Right lobe of liver (tissue), 6 donors: ENCODE measurements at regions not wholly inside any gene's neighbourhood (a gene's known extent, or its start where the extent isn't known, plus 50 kb on each side); places are given as distances from the start of the nearest gene placed in this dataset.
"Not testable (repeated sequence)": the region's sequence is repeated elsewhere in the genome, so short reads cannot be mapped to it uniquely, and the experiment has no call there.

Experiments
- ATAC-seq, 4 donors: fragments of 200-7000 bp; cut with Tn5 transposase; one replicate each; pipeline ENCODE4 v1.9.1; 2020; ENCODE audit warnings: mild to moderate bottlenecking in 4 of 4, moderate library complexity in 4 of 4
- DNase-seq, 3 donors: peaks; one replicate each; pipeline ENCODE4 v3.0.0-alpha.2; 2020
- H3K27ac ChIP-seq, 3 donors: fragments of 200-600 bp; one replicate each; pipeline ENCODE4 v1.8.0; 2022
- H3K27me3 ChIP-seq, 2 donors: fragments of 200-600 bp; one replicate each; pipeline ENCODE4 v1.8.0; 2022
- H3K36me3 ChIP-seq, 4 donors: fragments of 200-600 bp; sonication (generic) in 1 of 4; one replicate each; pipeline versions ENCODE4 v1.5.1 to v1.8.0; 2017 to 2022; ENCODE audit warnings: control low read depth in 1 of 4
- H3K4me1 ChIP-seq, 4 donors: fragments of 200-600 bp; sonication (generic) in 1 of 4; one replicate each; pipeline versions ENCODE4 v1.5.1 to v1.8.0; 2017 to 2022; ENCODE audit warnings: control low read depth in 1 of 4
- H3K4me3 ChIP-seq, 3 donors: fragments of 200-600 bp; one replicate each; pipeline ENCODE4 v1.8.0; 2022
- H3K9me3 ChIP-seq, 4 donors: fragments of 200-600 bp; sonication (generic) in 1 of 4; one replicate each; pipeline versions ENCODE4 v1.5.1 to v1.8.0; 2017 to 2022; ENCODE audit warnings: control low read depth in 1 of 4
- CTCF ChIP-seq, 4 donors: fragments of 200-600 bp in 3 of 4; fragments of 450-650 bp in 1 of 4; IDR thresholded peaks; one replicate each; pipeline versions ENCODE4 v1.5.1 to v1.8.0; 2016 to 2022; ENCODE audit warnings: antibody characterized with exemption in 4 of 4, mild to moderate bottlenecking in 2 of 4
- POLR2A ChIP-seq: fragments of 450-650 bp; IDR thresholded peaks from one replicate; pipeline ENCODE4 v1.6.1; 2017; ENCODE audit warnings: antibody characterized with exemption, mild to moderate bottlenecking
- WGBS: methylation state at CpG from one replicate; pipeline ENCODE4 v1.1.6; 2018; ENCODE audit warnings: low coverage, low lambda C conversion rate; ENCODE audit not compliant: insufficient coverage; ENCODE audit errors: missing lambda C conversion rate; 5-methylcytosine and 5-hydroxymethylcytosine counted together
- intact Hi-C, 2 donors: fragments of 100-400 bp; cut with DNase I; formaldehyde crosslinking; loops; one replicate each; pipeline versions ENCODE4 v1.11.2 to v1.14.1; 2022
- donor health status: DM: no; HTN: yes; CAD: no.
- donor health status: DM: no; HTN: no; CAD: no.
- donor health status: DM: no; HTN: no; CAD: no.
- donor health status: DM: no; HTN: yes; CAD: no.
- donor health status: DM: no; HTN: yes; CAD: no.

GRCh38 chr10:114872519-114873087 is 51.0 kb downstream of the FHIP2A start:
- ATAC-seq (no peak), DNase-seq (no peak)
- H3K9me3 ChIP-seq, result no peaks in the 10 kb centered on the region
- no peaks in the 10 kb centered on the region for H3K36me3 ChIP-seq
- no peak overlapping the region for H3K4me3 ChIP-seq
- no peaks in the 10 kb centered on the region for H3K27me3 ChIP-seq
- H3K27ac ChIP-seq, result no peak overlapping the region
- H3K4me1 ChIP-seq, result peaks cover 0 to 10% (median 3%) of the 10 kb centered on the region in 4 donors
- intact Hi-C loops, result no loop called here
- no peak for TF ChIP-seq CTCF (IDR thresholded peaks at IDR 0.05)
- no peak for TF ChIP-seq POLR2A

- Histone ChIP-seq H3K27me3 (no peaks in the 10 kb centered on the region), H3K4me1 (peaks cover 0 to 11% (median 3%) of the 10 kb centered on the region in 4 donors), H3K36me3 (no peaks in the 10 kb centered on the region), H3K27ac (no peak overlapping the region), H3K9me3 (no peaks in the 10 kb centered on the region), H3K4me3 (no peak overlapping the region)
- ATAC-seq (peak; percentile 24 to 66 (median 56)), DNase-seq (peak in 1 of 3 donors; percentile 49)
- intact Hi-C loops, result no loop called here
- TF ChIP-seq CTCF (IDR thresholded peaks at IDR 0.05), result no peak
- TF ChIP-seq POLR2A, result no peak
- 27% methylated on average over 15 of the region's 17 CpGs for WGBS
Observed at GRCh38 chr10:114874827-114875411, 53.3 kb downstream of the FHIP2A start.

- H3K9me3 ChIP-seq, ATAC-seq, H3K4me3 ChIP-seq, intact Hi-C loops, H3K36me3 ChIP-seq, DNase-seq, H3K27me3 ChIP-seq, H3K27ac ChIP-seq: not testable (repeated sequence)
- peaks cover 0 to 11% (median 3%) of the 10 kb centered on the region in 4 donors for H3K4me1 ChIP-seq
- 90% methylated on average over 2 of the region's 4 CpGs for WGBS
Observed at GRCh38 chr10:114875590-114876081, 54.1 kb downstream of the FHIP2A start.

GRCh38 chr10:114876169-114876568 is 54.6 kb downstream of the FHIP2A start:
- H3K9me3 ChIP-seq, result no peaks in the 10 kb centered on the region
- intact Hi-C loops, result no loop called here
- peak in 1 of 4 donors; percentile 28 for ATAC-seq
- peaks cover 0 to 11% (median 3%) of the 10 kb centered on the region in 4 donors for H3K4me1 ChIP-seq
- no peak overlapping the region for H3K4me3 ChIP-seq
- 79% methylated on average over 6 of the region's 9 CpGs for WGBS
- no peak for DNase-seq
- no peaks in the 10 kb centered on the region for H3K36me3 ChIP-seq
- no peak overlapping the region for H3K27ac ChIP-seq
- no peaks in the 10 kb centered on the region for H3K27me3 ChIP-seq
- TF ChIP-seq CTCF (IDR thresholded peaks at IDR 0.05), result no peak
- TF ChIP-seq POLR2A, result no peak

- ATAC-seq (peak; percentile 89 to 93 (median 90)), DNase-seq (peak; percentile 77 to 79 (median 78))
- Histone ChIP-seq H3K9me3 (no peaks in the 10 kb centered on the region), H3K36me3 (no peaks in the 10 kb centered on the region), H3K4me3 (no peak overlapping the region), H3K27me3 (no peaks in the 10 kb centered on the region), H3K27ac (no peak overlapping the region), H3K4me1 (peaks cover 0 to 11% (median 3%) of the 10 kb centered on the region in 4 donors)
- intact Hi-C loops, result no loop called here
- no peak for TF ChIP-seq POLR2A
- peak; percentile 76 to 80 (median 80) for TF ChIP-seq CTCF (IDR thresholded peaks at IDR 0.05)
- WGBS, result 15% methylated on average over 17 of the region's 20 CpGs
Observed at GRCh38 chr10:114876602-114877300, 55.2 kb downstream of the FHIP2A start.
